ENCODE measurements at regions not wholly inside any gene's neighbourhood (a gene's known extent, or its start where the extent isn't known, plus 50 kb on each side); places are given as distances from the start of the nearest gene placed in this dataset.

DNA sequence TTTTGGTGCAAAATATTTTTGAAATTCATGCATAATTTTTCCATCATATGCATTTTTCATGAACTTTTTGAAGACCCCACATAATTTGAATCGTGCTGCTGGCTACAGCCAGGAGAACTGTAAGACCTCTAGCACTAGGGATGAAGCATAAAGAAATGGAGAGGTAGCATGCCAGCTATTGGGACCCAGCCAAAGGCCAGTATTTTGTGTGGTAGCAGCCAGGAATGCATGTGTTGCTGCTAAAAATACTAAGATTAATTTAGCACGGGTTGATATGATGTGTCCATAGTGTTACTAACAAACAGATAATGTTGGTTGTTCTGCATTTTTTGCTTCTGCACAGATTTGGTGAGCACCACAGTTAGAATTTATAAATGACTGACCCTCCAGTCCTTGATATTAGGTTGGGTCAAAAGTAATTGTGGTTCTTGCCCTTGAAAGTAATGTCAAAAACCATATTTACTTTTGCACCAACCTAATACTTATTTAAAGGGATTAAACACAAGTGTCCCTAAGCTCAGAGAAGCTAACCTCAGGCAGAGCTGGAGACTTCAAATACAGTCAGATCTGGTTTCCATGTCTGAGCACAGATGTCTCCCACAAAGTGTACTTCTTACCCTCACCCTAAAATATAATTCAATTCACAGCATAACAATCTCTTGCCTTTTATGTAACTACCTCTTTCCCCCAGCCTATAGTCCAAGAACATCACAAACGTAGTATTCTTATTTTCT lies 54.1 kb upstream of the NPSR1 start:
- no peak for TF ChIP-seq POLR2A (IDR thresholded peaks at IDR 0.05)
- TF ChIP-seq, protein P1, sequence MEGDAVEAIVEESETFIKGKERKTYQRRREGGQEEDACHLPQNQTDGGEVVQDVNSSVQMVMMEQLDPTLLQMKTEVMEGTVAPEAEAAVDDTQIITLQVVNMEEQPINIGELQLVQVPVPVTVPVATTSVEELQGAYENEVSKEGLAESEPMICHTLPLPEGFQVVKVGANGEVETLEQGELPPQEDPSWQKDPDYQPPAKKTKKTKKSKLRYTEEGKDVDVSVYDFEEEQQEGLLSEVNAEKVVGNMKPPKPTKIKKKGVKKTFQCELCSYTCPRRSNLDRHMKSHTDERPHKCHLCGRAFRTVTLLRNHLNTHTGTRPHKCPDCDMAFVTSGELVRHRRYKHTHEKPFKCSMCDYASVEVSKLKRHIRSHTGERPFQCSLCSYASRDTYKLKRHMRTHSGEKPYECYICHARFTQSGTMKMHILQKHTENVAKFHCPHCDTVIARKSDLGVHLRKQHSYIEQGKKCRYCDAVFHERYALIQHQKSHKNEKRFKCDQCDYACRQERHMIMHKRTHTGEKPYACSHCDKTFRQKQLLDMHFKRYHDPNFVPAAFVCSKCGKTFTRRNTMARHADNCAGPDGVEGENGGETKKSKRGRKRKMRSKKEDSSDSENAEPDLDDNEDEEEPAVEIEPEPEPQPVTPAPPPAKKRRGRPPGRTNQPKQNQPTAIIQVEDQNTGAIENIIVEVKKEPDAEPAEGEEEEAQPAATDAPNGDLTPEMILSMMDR (IDR thresholded peaks at IDR 0.05) = no peak
- no peak for TF ChIP-seq POLR2AphosphoS5 (IDR thresholded peaks at IDR 0.05)

Measured in breast epithelium (tissue), 3 donors.